HCT116 (cell line): ENCODE measurements at regions not wholly inside any gene's neighbourhood (a gene's known extent, or its start where the extent isn't known, plus 50 kb on each side); places are given as distances from the start of the nearest gene placed in this dataset.

Source experiments
- EGR1 ChIP-seq: IDR thresholded peaks from 2 replicates; pipeline ENCODE4 v1.6.1; 2012; ENCODE audit warnings: low read depth
- EZH2 ChIP-seq: fragments of 200-600 bp; sonication (generic); IDR thresholded peaks from 2 replicates; pipeline ENCODE4 v1.6.1; 2017; ENCODE audit warnings: antibody characterized with exemption, mixed run types
- POLR2A ChIP-seq: IDR thresholded peaks from 2 replicates; pipeline ENCODE4 v1.7.0; 2011; ENCODE audit warnings: borderline replicate concordance; ENCODE audit not compliant: insufficient read depth, insufficient read length; ENCODE audit errors: extremely low read depth
- POLR2AphosphoS5 ChIP-seq: IDR thresholded peaks from 2 replicates; pipeline ENCODE4 v1.6.1; 2011; ENCODE audit warnings: mild to moderate bottlenecking, low read depth, low read length, moderate library complexity
- SIN3A ChIP-seq: IDR thresholded peaks from 2 replicates; pipeline ENCODE4 v1.6.1; 2012; ENCODE audit warnings: low read depth
- SP1 ChIP-seq: IDR thresholded peaks from 2 replicates; pipeline ENCODE4 v1.6.1; 2012; ENCODE audit warnings: low read depth
- ZFX ChIP-seq: fragments of 450-650 bp; IDR thresholded peaks from 2 replicates; pipeline ENCODE4 v1.6.1; 2017
- ZNF274 ChIP-seq: fragments of 200-500 bp; sonication (Bioruptor generic); IDR thresholded peaks from 2 replicates; pipeline ENCODE4 v1.6.1; 2014; ENCODE audit warnings: mild to moderate bottlenecking, low read depth, low read length, inconsistent platforms
- TF ChIP-seq, protein P1 (sequence below), 3 experiments: fragments of 200-600 bp in 1 of 3; sonication (generic) in 1 of 3; IDR thresholded peaks in 2 of 3; conservative IDR thresholded peaks in 1 of 3; 2 replicates each; pipeline ENCODE4 v1.5.1; 2012 to 2017; ENCODE audit warnings: low read depth in 2 of 3, low read length in 2 of 3, antibody characterized with exemption in 1 of 3, borderline replicate concordance in 1 of 3, control low read depth in 1 of 3, mild to moderate bottlenecking in 1 of 3, mixed read lengths in 1 of 3, mixed run types in 1 of 3, moderate library complexity in 1 of 3; ENCODE audit not compliant: insufficient read depth in 1 of 3
- TF ChIP-seq, protein P2 (sequence below): IDR thresholded peaks from 2 replicates; pipeline ENCODE4 v1.6.1; 2012; ENCODE audit warnings: low read depth
- TF ChIP-seq, protein P3 (sequence below): IDR thresholded peaks from 2 replicates; pipeline ENCODE4 v1.6.1; 2011; ENCODE audit warnings: mild to moderate bottlenecking, low read length, moderate library complexity; ENCODE audit not compliant: insufficient replicate concordance; ENCODE audit errors: extremely low read depth

DNA sequence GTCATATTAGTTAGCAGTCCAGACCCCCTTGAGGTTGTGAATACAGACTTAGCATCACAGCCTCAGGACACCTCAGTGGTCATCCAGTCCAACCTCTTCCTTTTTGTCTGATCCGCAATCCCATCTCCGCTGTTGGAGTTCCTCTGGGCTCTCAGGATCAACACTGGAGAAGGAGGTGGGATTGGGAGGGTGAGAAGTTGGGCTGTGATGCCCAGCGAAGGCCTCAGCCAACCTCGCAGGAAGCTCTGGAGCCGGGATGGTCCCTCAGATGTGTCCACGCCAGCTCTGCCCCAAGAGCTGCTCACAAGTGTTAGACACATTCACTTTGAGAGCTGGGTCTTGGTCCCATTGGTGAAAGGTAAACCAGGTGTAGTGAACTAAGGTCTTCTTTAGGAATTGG lies 74.9 kb upstream of the AFF3 start:
- TF ChIP-seq, protein P1, sequence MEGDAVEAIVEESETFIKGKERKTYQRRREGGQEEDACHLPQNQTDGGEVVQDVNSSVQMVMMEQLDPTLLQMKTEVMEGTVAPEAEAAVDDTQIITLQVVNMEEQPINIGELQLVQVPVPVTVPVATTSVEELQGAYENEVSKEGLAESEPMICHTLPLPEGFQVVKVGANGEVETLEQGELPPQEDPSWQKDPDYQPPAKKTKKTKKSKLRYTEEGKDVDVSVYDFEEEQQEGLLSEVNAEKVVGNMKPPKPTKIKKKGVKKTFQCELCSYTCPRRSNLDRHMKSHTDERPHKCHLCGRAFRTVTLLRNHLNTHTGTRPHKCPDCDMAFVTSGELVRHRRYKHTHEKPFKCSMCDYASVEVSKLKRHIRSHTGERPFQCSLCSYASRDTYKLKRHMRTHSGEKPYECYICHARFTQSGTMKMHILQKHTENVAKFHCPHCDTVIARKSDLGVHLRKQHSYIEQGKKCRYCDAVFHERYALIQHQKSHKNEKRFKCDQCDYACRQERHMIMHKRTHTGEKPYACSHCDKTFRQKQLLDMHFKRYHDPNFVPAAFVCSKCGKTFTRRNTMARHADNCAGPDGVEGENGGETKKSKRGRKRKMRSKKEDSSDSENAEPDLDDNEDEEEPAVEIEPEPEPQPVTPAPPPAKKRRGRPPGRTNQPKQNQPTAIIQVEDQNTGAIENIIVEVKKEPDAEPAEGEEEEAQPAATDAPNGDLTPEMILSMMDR (IDR thresholded peaks at IDR 0.05 in 2 of 3, conservative IDR thresholded peaks at IDR 0.05 in 1 of 3; ENCODE audit: borderline replicate concordance in 1 of 3, insufficient read depth in 1 of 3, low read depth in 2 of 3, low read length in 2 of 3), result no peak
- TF ChIP-seq EZH2 (no peak), EGR1 (no peak), ZFX (no peak), ZNF274 (no peak), POLR2AphosphoS5 (no peak), SIN3A (no peak), SP1 (no peak), POLR2A (no peak)
- TF ChIP-seq, protein P2, sequence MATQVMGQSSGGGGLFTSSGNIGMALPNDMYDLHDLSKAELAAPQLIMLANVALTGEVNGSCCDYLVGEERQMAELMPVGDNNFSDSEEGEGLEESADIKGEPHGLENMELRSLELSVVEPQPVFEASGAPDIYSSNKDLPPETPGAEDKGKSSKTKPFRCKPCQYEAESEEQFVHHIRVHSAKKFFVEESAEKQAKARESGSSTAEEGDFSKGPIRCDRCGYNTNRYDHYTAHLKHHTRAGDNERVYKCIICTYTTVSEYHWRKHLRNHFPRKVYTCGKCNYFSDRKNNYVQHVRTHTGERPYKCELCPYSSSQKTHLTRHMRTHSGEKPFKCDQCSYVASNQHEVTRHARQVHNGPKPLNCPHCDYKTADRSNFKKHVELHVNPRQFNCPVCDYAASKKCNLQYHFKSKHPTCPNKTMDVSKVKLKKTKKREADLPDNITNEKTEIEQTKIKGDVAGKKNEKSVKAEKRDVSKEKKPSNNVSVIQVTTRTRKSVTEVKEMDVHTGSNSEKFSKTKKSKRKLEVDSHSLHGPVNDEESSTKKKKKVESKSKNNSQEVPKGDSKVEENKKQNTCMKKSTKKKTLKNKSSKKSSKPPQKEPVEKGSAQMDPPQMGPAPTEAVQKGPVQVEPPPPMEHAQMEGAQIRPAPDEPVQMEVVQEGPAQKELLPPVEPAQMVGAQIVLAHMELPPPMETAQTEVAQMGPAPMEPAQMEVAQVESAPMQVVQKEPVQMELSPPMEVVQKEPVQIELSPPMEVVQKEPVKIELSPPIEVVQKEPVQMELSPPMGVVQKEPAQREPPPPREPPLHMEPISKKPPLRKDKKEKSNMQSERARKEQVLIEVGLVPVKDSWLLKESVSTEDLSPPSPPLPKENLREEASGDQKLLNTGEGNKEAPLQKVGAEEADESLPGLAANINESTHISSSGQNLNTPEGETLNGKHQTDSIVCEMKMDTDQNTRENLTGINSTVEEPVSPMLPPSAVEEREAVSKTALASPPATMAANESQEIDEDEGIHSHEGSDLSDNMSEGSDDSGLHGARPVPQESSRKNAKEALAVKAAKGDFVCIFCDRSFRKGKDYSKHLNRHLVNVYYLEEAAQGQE, result no peak
- TF ChIP-seq, protein P3, sequence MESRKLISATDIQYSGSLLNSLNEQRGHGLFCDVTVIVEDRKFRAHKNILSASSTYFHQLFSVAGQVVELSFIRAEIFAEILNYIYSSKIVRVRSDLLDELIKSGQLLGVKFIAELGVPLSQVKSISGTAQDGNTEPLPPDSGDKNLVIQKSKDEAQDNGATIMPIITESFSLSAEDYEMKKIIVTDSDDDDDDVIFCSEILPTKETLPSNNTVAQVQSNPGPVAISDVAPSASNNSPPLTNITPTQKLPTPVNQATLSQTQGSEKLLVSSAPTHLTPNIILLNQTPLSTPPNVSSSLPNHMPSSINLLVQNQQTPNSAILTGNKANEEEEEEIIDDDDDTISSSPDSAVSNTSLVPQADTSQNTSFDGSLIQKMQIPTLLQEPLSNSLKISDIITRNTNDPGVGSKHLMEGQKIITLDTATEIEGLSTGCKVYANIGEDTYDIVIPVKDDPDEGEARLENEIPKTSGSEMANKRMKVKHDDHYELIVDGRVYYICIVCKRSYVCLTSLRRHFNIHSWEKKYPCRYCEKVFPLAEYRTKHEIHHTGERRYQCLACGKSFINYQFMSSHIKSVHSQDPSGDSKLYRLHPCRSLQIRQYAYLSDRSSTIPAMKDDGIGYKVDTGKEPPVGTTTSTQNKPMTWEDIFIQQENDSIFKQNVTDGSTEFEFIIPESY, result no peak
